Ovary (tissue), 3 donors: ENCODE measurements at regions not wholly inside any gene's neighbourhood (a gene's known extent, or its start where the extent isn't known, plus 50 kb on each side); places are given as distances from the start of the nearest gene placed in this dataset.

Source experiments
- POLR2A ChIP-seq: fragments of 450-650 bp; IDR thresholded peaks from one replicate; pipeline ENCODE4 v1.6.1; 2017; ENCODE audit warnings: antibody characterized with exemption, mild to moderate bottlenecking, moderate library complexity
- TF ChIP-seq, protein P1 (sequence below), 3 donors: fragments of 450-650 bp in 2 of 3; fragments of 200-600 bp in 1 of 3; IDR thresholded peaks; one replicate each; pipeline versions ENCODE4 v1.5.1 to v1.8.0; 2016 to 2022; ENCODE audit warnings: antibody characterized with exemption in 3 of 3, mild to moderate bottlenecking in 1 of 3
- donor health status: DM: no; HTN: no; CAD: no.

DNA sequence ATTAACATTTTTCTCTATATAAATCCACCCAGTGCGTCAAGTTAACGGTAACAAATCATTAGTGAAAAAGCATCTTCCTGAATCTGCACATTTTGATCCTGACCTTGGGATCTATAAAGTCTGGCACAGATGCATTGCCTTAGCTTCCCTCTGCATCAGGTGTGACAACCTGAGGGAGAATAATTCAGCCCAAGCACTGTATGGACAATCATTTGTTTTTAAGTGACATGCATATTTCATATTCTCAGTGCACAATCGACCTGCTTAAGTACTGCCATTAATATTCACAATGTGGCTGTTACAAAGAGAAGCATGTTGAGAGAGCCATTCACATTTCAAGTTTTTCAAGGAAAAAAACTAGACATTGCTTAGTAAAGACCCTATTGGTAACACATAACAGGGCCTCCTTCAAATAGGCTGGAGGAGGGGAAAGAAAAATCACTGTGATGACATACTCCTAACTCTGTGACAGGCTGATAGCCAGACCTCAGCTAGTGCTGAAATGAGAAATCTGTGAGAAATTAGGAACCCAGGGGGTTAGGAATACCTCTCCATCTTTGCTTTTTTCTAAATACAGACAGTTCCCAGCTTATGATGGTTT is 505.3 kb upstream of the CDH5 start:
- TF ChIP-seq, protein P1, sequence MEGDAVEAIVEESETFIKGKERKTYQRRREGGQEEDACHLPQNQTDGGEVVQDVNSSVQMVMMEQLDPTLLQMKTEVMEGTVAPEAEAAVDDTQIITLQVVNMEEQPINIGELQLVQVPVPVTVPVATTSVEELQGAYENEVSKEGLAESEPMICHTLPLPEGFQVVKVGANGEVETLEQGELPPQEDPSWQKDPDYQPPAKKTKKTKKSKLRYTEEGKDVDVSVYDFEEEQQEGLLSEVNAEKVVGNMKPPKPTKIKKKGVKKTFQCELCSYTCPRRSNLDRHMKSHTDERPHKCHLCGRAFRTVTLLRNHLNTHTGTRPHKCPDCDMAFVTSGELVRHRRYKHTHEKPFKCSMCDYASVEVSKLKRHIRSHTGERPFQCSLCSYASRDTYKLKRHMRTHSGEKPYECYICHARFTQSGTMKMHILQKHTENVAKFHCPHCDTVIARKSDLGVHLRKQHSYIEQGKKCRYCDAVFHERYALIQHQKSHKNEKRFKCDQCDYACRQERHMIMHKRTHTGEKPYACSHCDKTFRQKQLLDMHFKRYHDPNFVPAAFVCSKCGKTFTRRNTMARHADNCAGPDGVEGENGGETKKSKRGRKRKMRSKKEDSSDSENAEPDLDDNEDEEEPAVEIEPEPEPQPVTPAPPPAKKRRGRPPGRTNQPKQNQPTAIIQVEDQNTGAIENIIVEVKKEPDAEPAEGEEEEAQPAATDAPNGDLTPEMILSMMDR (IDR thresholded peaks at IDR 0.05) = no peak
- no peak for TF ChIP-seq POLR2A
